Non-pigmented ciliary epithelial cell (primary cell): ENCODE measurements at regions not wholly inside any gene's neighbourhood (a gene's known extent, or its start where the extent isn't known, plus 50 kb on each side); places are given as distances from the start of the nearest gene placed in this dataset.
"Not testable (repeated sequence)": the region's sequence is repeated elsewhere in the genome, so short reads cannot be mapped to it uniquely, and the experiment has no call there.

Source experiments
- DNase-seq: peaks from one replicate; pipeline ENCODE4 v3.0.0-alpha.2; 2010; ENCODE audit warnings: low read depth

- no peak for DNase-seq
Observed at GRCh38 chr5:74461251-74461650, 179.3 kb downstream of the ENC1 start.

GRCh38 chr5:74460694-74461093, 179.8 kb downstream of the ENC1 start:
- DNase-seq: no peak

GRCh38 chr5:74459984-74460383, 180.5 kb downstream of the ENC1 start:
- DNase-seq: no peak

- no peak for DNase-seq
Observed at GRCh38 chr5:74457876-74458275, 182.7 kb downstream of the ENC1 start.

- no peak for DNase-seq
Observed at GRCh38 chr5:74454263-74455030, 186.1 kb downstream of the ENC1 start.

- no peak for DNase-seq
Observed at GRCh38 chr5:74452856-74453255, 187.7 kb downstream of the ENC1 start.

- no peak for DNase-seq
Observed at GRCh38 chr5:74450095-74450494, 190.4 kb downstream of the ENC1 start.

GRCh38 chr5:74446725-74447241, 193.7 kb downstream of the ENC1 start:
- DNase-seq: no peak

- no peak for DNase-seq
Observed at GRCh38 chr5:74442466-74442865, 198.1 kb downstream of the ENC1 start.

- DNase-seq: no peak
Observed at GRCh38 chr5:74441616-74442015, 198.9 kb downstream of the ENC1 start.

- DNase-seq: no peak
Observed at GRCh38 chr5:74440341-74440740, 200.2 kb downstream of the ENC1 start.

GRCh38 chr5:74437870-74438269, 202.7 kb downstream of the ENC1 start:
- not testable (repeated sequence) for DNase-seq

- peak; percentile 4 for DNase-seq
Observed at GRCh38 chr5:74433896-74434829, 206.4 kb downstream of the ENC1 start.

GRCh38 chr5:74433255-74433895, 207.2 kb downstream of the ENC1 start:
- peak; percentile 9 for DNase-seq

- no peak for DNase-seq
Observed at GRCh38 chr5:74432721-74433120, 207.8 kb downstream of the ENC1 start.

- no peak for DNase-seq
Observed at GRCh38 chr5:74432216-74432615, 208.3 kb downstream of the ENC1 start.

GRCh38 chr5:74431290-74431669, 209.2 kb downstream of the ENC1 start:
- DNase-seq: no peak

- no peak for DNase-seq
Observed at GRCh38 chr5:74430631-74431289, 209.8 kb downstream of the ENC1 start.

- DNase-seq: no peak
Observed at GRCh38 chr5:74429495-74429894, 211.0 kb downstream of the ENC1 start.

GRCh38 chr5:74428876-74429275, 211.7 kb downstream of the ENC1 start:
- DNase-seq: no peak

GRCh38 chr5:74428275-74428674, 212.3 kb downstream of the ENC1 start:
- no peak for DNase-seq

GRCh38 chr5:74426506-74426905, 214.0 kb downstream of the ENC1 start:
- no peak for DNase-seq
